OCI-LY3 (cell line): ENCODE measurements at regions not wholly inside any gene's neighbourhood (a gene's known extent, or its start where the extent isn't known, plus 50 kb on each side); places are given as distances from the start of the nearest gene placed in this dataset.

Experiments used
- CTCF ChIP-seq: fragments of 200-600, 300-600 bp; sonication (generic); IDR thresholded peaks from 2 replicates; pipeline ENCODE4 v1.5.1; 2014; ENCODE audit warnings: antibody characterized with exemption, low read length, low read depth
- EZH2phosphoT487 ChIP-seq: fragments of 200-600 bp; shearing (Covaris generic); IDR thresholded peaks from 2 replicates; pipeline ENCODE4 v1.6.1; 2018; ENCODE audit warnings: antibody characterized with exemption, mixed run types, low read depth

- TF ChIP-seq CTCF (no peak), EZH2phosphoT487 (no peak)
These were observed 228.8 kb upstream of the ADGRL2 start for GRCh38 chr1:81571946-81572345.
